Stimulated activated CD8-positive, alpha-beta memory T cell treated with anti-CD3 and anti-CD28 coated beads, Interleukin-15, amount 100 ng/mL, for 24 hours (primary cell): ENCODE measurements at regions not wholly inside any gene's neighbourhood (a gene's known extent, or its start where the extent isn't known, plus 50 kb on each side); places are given as distances from the start of the nearest gene placed in this dataset.

Source experiments
- DNase-seq: peaks from one replicate; pipeline ENCODE4 v3.0.0-alpha.2; 2020; ENCODE audit warnings: low read depth

DNA sequence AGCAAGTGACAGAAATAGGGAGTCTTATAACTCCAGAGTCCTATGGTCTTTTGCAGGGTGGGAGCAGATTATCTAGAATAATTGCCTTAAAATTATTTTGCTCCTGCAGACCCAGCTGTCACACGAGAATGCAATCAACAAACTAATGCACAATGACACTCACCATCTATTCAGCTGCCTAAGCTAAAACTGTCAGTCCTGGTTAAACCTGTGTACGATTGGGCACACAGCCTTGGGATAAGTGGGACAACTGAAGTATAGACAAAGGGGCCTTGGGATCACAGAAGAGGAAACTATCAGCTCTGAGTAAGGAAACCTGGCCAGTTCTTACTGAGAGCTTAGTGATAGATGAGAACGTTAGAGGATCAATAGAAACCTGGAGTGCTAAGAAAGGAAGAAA is 595.9 kb upstream of the KIRREL3 start:
- no peak for DNase-seq

DNA sequence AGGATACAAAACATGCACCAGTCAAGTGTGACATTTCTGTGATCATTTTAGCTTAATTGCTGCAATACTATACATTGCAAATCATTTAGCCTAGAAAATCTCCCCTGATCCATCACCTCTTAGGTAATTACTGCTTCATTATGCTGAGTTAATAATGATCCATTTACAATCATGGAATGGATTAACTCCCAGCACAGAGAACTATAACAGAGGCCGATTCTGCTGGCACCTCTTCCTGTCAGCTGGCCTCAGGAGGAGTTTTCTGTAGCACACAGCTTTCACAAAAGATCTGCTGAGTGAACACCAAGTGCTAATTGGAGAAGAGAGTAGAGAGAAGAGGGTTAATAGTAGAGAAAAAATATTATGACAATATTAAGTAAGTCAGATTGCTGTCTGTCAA is 591.8 kb upstream of the KIRREL3 start:
- DNase-seq, result no peak

DNA sequence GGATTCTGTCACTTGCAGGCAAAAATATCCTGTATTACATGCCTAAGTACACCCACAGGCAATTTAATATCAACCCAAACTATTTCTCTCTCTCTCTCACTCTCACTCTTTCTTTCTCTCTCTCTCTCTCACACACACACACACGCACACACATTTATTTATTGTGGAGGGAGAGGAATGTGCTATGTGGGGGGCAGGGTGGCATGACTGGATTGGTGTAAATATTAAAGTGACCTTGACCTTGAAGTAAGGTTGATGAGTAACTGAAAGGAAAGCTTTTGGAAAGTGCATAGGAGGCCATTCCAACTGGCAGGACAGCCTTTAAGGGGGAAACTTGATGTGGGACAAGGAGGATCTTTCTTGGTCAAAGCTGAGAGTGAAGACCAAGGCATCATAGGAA is 589.7 kb upstream of the KIRREL3 start:
- no peak for DNase-seq

- DNase-seq, result no peak
These were observed 587.9 kb upstream of the KIRREL3 start for GRCh38 chr11:127588431-127588830.

- DNase-seq, result no peak
These were observed 586.9 kb upstream of the KIRREL3 start for GRCh38 chr11:127587511-127587910.

GRCh38 chr11:127576210-127576609 is 575.6 kb upstream of the KIRREL3 start:
- no peak for DNase-seq

- no peak for DNase-seq
These were observed 573.9 kb upstream of the KIRREL3 start for GRCh38 chr11:127574478-127574877.

DNA sequence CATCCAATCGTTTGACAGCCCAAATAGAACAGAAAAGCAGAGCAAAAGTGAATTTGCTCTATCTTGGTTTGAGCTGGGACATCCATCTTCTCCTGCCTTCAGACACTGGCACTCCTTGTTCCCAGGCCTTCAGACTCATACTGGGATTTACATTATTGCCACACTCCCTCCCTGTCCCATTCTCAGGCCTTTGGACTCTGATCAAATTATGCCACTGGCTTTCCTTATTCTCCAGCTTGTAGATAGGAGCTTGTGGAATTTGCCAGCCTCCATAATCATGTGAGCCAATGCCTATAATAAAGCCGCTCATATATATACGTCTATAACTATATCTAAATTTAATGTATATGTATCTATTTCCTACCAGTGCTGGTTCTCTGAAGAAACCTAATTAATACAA is 568.3 kb upstream of the KIRREL3 start:
- no peak for DNase-seq

DNA sequence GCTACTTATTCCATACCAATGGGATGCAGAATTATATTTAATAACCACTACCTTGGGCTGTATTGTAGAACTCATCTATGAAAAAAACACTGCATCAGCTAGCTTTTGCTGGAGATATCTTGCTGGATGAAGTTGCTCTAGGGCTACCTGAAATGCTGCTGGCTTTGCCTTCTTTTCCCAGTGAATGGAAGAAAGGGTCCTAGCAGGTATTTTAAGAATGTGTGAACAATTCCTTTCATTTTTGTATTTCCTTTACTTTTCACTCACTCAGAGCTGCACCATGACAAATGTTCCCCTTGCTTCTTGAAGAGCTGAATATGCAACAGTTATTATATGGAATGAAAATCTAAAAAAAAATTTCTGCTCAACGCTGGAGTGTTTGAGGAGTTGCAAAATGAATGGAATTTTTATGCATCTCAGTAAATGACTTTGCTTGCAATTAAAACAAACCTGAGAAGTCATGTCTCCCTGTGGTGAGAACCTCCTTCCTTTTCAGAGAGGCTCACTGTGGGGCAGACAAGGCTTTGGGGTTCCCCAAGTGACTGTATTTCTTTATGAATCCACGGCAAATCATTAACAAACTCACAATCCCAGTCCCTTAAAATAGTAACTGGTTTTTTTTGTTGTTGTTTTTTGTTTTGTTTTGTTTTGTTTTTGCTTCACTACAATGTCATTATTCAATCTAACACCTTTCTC is 566.8 kb upstream of the KIRREL3 start:
- no peak for DNase-seq

- no peak for DNase-seq
These were observed 564.2 kb upstream of the KIRREL3 start for GRCh38 chr11:127564810-127565209.

DNA sequence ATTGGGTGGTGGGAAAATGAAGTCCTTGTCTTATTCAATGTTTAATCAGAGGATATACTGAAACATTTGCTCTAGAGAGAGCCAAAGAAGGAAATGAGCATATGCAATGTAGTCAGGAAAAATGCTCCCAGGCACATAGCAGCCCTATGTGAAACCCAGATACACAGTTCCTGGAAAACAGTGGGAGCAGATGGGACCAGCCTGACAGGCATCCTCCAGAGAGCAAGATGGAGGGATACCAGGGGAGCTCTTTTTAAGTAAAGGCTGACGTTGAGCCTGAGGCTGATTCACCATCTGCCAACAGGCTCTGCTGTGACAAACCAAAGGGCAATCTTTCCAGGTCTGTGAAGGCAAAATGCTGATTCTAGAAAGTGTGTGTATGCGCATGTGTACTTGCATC is 559.4 kb upstream of the KIRREL3 start:
- no peak for DNase-seq

GRCh38 chr11:127552446-127552845 is 551.9 kb upstream of the KIRREL3 start:
- DNase-seq, result no peak

GRCh38 chr11:127531167-127531566 is 530.6 kb upstream of the KIRREL3 start:
- DNase-seq, result no peak

DNA sequence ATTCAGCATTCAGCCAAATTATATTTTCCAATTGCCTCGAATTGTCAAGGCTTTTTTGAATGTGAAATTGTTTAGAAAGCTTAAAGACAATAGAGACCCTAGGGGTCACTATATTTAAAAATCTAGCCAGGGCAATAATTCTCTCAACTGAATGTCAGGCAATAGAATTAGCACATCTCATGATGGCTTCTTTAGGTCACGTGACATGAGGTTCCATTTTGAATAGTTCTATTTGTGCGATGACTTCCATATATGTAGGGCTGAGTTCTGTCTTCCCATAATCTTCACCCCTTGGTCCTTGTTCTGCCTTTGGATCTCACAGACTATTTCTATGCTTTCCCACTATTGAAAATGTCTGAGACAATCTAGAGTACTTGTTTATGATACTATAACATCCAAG is 527.7 kb upstream of the KIRREL3 start:
- DNase-seq, result no peak

GRCh38 chr11:127524618-127525017 is 524.0 kb upstream of the KIRREL3 start:
- no peak for DNase-seq

- no peak for DNase-seq
These were observed 520.8 kb upstream of the KIRREL3 start for GRCh38 chr11:127521413-127521812.

- no peak for DNase-seq
These were observed 507.3 kb upstream of the KIRREL3 start for GRCh38 chr11:127507851-127508250.

GRCh38 chr11:127506647-127507046 is 506.1 kb upstream of the KIRREL3 start:
- no peak for DNase-seq

DNA sequence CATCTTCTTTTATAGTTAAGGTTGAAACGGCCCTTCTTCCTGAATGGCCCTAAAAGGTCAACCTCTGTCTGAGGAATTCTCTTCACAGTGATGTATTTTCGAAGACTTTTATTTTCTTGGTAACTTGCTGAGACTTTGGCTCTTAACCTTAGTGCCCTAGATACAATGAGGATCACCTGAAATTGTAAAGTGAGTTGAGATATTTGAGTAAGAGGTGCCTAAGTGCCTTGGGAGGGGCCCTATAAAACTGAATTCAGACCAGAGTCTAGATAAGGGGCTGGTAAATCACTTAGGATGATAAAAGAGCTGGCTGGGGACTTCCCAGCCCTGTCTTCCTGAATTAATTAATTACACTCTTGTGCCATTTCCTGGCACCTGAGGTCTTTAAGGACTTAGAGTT is 505.6 kb upstream of the KIRREL3 start:
- no peak for DNase-seq

DNA sequence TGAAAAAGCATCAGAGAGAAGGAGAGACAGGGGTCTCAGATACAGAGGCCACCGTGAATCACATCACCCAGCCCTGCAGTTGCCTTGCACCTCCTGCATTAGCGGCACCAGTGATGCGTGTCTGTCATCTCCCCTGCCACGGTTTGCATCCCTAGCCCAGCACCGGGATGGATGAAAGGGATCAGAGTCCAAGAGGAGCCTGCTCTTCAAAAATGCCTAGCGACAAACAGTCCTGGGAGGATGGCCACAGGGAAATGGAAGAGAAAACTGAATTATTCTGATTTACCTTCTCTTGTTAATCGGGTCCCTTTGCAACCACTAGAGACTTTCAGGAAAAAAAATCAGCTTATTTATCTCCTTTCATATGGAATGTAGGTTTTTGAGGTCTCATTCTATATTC is 495.6 kb upstream of the KIRREL3 start:
- DNase-seq, result no peak

DNA sequence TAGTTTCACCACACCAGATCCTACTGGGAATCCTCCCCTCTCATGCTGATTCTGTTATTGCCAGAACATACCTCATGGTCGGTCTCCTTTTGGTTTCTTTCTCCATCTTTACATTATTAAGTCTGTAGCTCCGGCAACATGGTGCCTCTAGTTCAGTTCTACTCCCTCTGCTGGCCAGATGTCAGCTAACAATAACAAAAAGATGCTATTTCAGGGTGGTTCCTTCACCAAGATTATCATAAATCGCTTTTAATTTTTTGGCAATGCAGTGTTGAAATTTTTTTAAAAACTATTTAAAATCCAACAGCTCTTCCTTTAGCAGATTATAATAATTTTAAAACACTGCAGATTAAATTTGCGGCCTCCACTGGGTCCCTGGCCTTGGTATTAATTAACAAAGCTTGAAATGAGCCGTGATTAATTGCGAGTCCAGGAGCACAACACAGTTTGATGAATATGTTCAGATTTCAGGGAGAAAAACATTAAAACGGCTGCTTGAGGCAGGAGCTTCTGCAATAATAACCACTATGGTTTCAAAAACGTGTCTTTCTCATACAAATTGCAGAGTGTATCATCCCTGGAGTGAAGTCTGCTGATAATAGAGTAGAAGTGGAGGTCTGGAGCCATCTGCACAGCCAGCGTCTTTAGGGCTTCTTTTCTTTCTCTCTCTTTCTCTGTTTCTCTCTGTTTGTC is 492.9 kb upstream of the KIRREL3 start:
- DNase-seq, result no peak

DNA sequence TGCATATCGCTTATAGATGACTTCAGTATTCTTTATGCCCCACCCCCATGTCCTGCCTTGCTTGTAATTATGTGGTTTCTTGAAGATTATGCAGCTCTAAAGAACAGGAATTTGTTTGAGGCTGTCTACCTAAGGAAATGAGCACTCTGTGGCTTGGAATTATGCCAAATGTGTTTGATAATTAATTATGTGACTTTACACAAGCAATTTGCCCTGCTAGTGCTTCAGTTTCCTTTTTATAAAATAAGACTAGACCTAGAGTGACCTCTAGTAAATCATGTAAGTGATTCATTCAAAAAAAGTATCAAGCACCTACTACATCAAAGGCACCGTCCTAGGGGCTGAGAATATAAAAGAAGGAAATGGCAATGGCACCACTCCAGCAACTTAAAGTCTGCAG is 491.5 kb upstream of the KIRREL3 start:
- no peak for DNase-seq

GRCh38 chr11:127491589-127491988 is 491.0 kb upstream of the KIRREL3 start:
- DNase-seq, result no peak

- no peak for DNase-seq
These were observed 490.3 kb upstream of the KIRREL3 start for GRCh38 chr11:127490896-127491295.
